AG09319 (cell line): ENCODE measurements at regions not wholly inside any gene's neighbourhood (a gene's known extent, or its start where the extent isn't known, plus 50 kb on each side); places are given as distances from the start of the nearest gene placed in this dataset.

Source experiments
- DNase-seq: peaks from one replicate; pipeline ENCODE4 v3.0.0-alpha.2; 2010; ENCODE audit warnings: low read depth; ENCODE audit errors: extremely low read depth
- CTCF ChIP-seq: IDR thresholded peaks from 2 replicates; pipeline ENCODE4 v1.5.1; 2011; ENCODE audit warnings: low read depth, mild to moderate bottlenecking, inconsistent platforms, low read length, moderate library complexity

GRCh38 chr2:155442755-155443372 lies 744.4 kb downstream of the KCNJ3 start:
- no peak for TF ChIP-seq CTCF
- DNase-seq = no peak

- no peak for TF ChIP-seq CTCF
- DNase-seq = no peak
Observed at GRCh38 chr2:155442088-155442487, 743.6 kb downstream of the KCNJ3 start.

- no peak for DNase-seq
- no peak for TF ChIP-seq CTCF
Observed at GRCh38 chr2:155431004-155431507, 732.6 kb downstream of the KCNJ3 start.

- TF ChIP-seq CTCF = no peak
Observed at GRCh38 chr2:155427470-155427869, 729.0 kb downstream of the KCNJ3 start.

GRCh38 chr2:155424518-155424917 lies 726.0 kb downstream of the KCNJ3 start:
- DNase-seq = no peak
- TF ChIP-seq CTCF = no peak

More at GRCh38 chr2:155427470-155427869, 729.0 kb downstream of the KCNJ3 start:
- no peak for DNase-seq

GRCh38 chr2:155418753-155419152 lies 720.3 kb downstream of the KCNJ3 start:
- DNase-seq = no peak
- no peak for TF ChIP-seq CTCF

GRCh38 chr2:155412598-155412997 lies 714.1 kb downstream of the KCNJ3 start:
- no peak for DNase-seq
- no peak for TF ChIP-seq CTCF
